BJ (cell line): ENCODE measurements at regions not wholly inside any gene's neighbourhood (a gene's known extent, or its start where the extent isn't known, plus 50 kb on each side); places are given as distances from the start of the nearest gene placed in this dataset.

ENCODE experiments used
- CTCF ChIA-PET: fragments of 350-600 bp; formaldehyde crosslinking; extraction: SDS; loops from one replicate; lab custom pipeline; 2021; ENCODE audit warnings: antibody characterized with exemption, inconsistent platforms; lab: Yijun Ruan, JAX
- POLR2A ChIA-PET: fragments of 300-600 bp; sonication (Branson Sonifier 250); formaldehyde crosslinking; extraction: SDS; loops from one replicate; lab custom pipeline; 2021; ENCODE audit warnings: antibody characterized with exemption; lab: Charles Lee
- DNase-seq: peaks from one replicate; pipeline ENCODE4 v3.0.0-alpha.2; 2011; ENCODE audit warnings: low read depth
- H3K27me3 ChIP-seq: 2 replicates; pipeline ENCODE4 v1.6.0; 2011; ENCODE audit warnings: low read length; ENCODE audit not compliant: control insufficient read depth, insufficient read depth
- H3K36me3 ChIP-seq: 2 replicates; pipeline ENCODE4 v1.5.1; 2011; ENCODE audit warnings: low read length; ENCODE audit not compliant: control insufficient read depth, insufficient read depth
- H3K4me3 ChIP-seq: 2 replicates; pipeline ENCODE4 v1.5.1; 2011; ENCODE audit warnings: low read depth, mild to moderate bottlenecking, control low read depth, low read length
- CTCF ChIP-seq: IDR thresholded peaks from 2 replicates; pipeline ENCODE4 v1.5.1; 2011; ENCODE audit warnings: low read depth, mild to moderate bottlenecking, control low read depth, inconsistent platforms, low read length, moderate library complexity; ENCODE audit not compliant: insufficient read depth

DNA sequence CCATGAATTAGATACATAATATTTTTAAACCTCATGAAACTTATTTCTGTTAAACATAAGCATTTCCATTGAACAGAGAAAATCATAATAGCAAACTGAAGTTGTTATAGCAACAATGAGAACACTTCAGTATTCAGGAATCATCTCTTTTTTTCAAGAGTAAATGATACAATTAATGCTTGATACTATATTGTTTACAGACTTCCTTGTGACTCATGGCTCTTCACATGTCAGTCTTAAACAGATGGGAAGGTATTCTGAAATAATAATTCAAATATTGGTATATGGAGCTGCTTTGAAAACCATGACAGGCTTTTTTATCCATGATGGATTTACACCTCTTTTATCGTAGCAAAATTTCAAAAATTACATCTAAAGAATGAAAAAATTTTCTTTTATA is 226.5 kb upstream of the RBMS1 start:
- no peak for DNase-seq
- ChIA-PET POLR2A (no interaction called here), CTCF (interaction anchor here (1.0 to 1.2 kb wide), 3 partner anchors 9 to 250 kb away, joined by 3 read pairs; no protein-coding TSS in a partner anchor)
- Histone ChIP-seq H3K36me3 (no peaks in the 10 kb centered on the region), H3K4me3 (no peak overlapping the region), H3K27me3 (no peaks in the 10 kb centered on the region)
- TF ChIP-seq CTCF, result no peak

- Histone ChIP-seq H3K36me3 (no peaks in the 10 kb centered on the region), H3K27me3 (no peaks in the 10 kb centered on the region), H3K4me3 (no peak overlapping the region)
- POLR2A ChIA-PET, result interaction anchor here (0.5 to 0.8 kb wide), 2 partner anchors 152 to 375 kb away, joined by 3 to 4 read pairs; no protein-coding TSS in a partner anchor
- CTCF ChIA-PET, result interaction anchor here (1.0 to 1.2 kb wide), 3 partner anchors 11 to 248 kb away, joined by 3 read pairs; no protein-coding TSS in a partner anchor
- no peak for DNase-seq
- no peak for TF ChIP-seq CTCF
Measured at GRCh38 chr2:160721089-160722040, 227.8 kb upstream of the RBMS1 start.

- ChIA-PET POLR2A (no interaction called here), CTCF (no interaction called here)
- no peaks in the 10 kb centered on the region for H3K36me3 ChIP-seq
- H3K4me3 ChIP-seq, result no peak overlapping the region
- no peaks in the 10 kb centered on the region for H3K27me3 ChIP-seq
- no peak for DNase-seq
- TF ChIP-seq CTCF, result no peak
Measured at GRCh38 chr2:160726046-160726445, 232.4 kb upstream of the RBMS1 start.

DNA sequence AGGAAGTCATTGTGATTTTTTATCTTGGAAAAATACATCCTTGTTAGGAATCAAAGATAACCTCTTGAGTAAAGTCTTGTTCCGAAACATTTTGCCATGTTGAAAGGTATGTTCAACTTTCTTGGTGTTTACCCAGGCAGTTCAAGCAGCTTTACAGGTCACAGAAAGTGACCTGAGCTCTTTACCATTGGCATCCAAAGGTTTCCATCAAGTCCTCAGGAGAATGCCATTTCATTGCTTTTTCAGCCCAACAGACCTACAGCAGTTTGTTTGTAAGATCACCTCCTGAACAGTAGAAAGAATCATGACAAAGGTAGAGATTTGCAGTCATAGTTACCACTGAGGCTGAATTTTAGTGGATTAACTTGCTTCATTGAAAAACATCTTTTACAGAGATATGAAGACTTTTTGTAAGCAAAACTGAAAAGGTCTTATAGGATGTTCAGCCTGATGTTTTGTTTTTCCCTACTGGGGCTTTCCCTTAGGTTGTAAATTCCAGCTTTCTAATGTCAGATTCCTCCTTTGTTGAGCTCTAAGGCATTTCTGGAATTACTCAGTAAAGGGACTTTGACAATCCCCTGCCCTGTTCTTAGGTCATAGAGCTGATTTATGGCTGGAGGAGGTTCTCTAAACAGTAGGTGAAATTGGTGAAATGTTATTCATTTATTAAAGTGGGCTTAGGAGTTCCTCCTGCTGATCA is 236.8 kb upstream of the RBMS1 start:
- DNase-seq, result no peak
- H3K36me3 ChIP-seq, result no peaks in the 10 kb centered on the region
- no peaks in the 10 kb centered on the region for H3K27me3 ChIP-seq
- TF ChIP-seq CTCF, result no peak
- CTCF ChIA-PET, result interaction anchor here (0.6 to 1.3 kb wide), 2 partner anchors 141 to 620 kb away, joined by 3 read pairs; no protein-coding TSS in a partner anchor
- POLR2A ChIA-PET, result no interaction called here
- no peak overlapping the region for H3K4me3 ChIP-seq

DNA sequence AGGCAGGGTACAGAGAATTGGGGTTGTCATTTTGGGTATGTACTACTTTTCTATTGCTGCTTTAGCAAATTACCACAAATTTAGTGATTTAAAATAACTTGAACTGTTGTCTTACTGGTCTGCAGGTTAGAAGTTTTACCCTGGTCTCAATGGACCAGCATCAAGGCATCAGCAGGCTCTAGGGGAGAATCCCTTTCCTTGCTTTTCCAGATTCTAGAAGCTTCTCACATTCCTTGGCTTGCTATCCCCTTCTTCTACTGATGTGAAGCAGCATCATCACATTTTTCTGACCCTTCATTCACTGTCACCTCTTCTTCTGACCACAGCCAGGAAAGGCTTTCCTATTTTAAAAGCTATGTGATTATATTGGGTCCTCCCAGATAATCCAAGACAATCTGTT is 237.8 kb upstream of the RBMS1 start:
- DNase-seq, result no peak
- Histone ChIP-seq H3K4me3 (no peak overlapping the region), H3K36me3 (no peaks in the 10 kb centered on the region), H3K27me3 (no peaks in the 10 kb centered on the region)
- TF ChIP-seq CTCF, result no peak
- ChIA-PET CTCF (interaction anchor here (1.3 kb wide), 1 partner anchor 621 kb away, joined by 3 read pairs; no protein-coding TSS in a partner anchor), POLR2A (no interaction called here)
